Ishikawa (cell line): ENCODE measurements at regions not wholly inside any gene's neighbourhood (a gene's known extent, or its start where the extent isn't known, plus 50 kb on each side); places are given as distances from the start of the nearest gene placed in this dataset.

Source experiments
- CEBPB ChIP-seq: IDR thresholded peaks from 2 replicates; pipeline ENCODE4 v1.6.1; 2012
- CREB1 ChIP-seq: IDR thresholded peaks from 2 replicates; pipeline ENCODE4 v1.6.1; 2012; ENCODE audit warnings: low read depth
- EGR1 ChIP-seq: IDR thresholded peaks from 2 replicates; pipeline ENCODE4 v1.6.1; 2012
- EP300 ChIP-seq: IDR thresholded peaks from 2 replicates; pipeline ENCODE4 v1.6.1; 2012; ENCODE audit warnings: borderline replicate concordance
- FOXM1 ChIP-seq: IDR thresholded peaks from 2 replicates; pipeline ENCODE4 v1.6.1; 2012; ENCODE audit warnings: low read depth, borderline replicate concordance
- NFIC ChIP-seq: IDR thresholded peaks from 2 replicates; pipeline ENCODE4 v1.6.1; 2012
- RAD21 ChIP-seq: IDR thresholded peaks from 2 replicates; pipeline ENCODE4 v1.6.1; 2012; ENCODE audit warnings: low read depth
- TAF1 ChIP-seq: IDR thresholded peaks from 2 replicates; pipeline ENCODE4 v1.6.1; 2012; ENCODE audit warnings: low read depth, mild to moderate bottlenecking
- TCF12 ChIP-seq: IDR thresholded peaks from 2 replicates; pipeline ENCODE4 v1.6.1; 2012; ENCODE audit warnings: low read depth
- TEAD4 ChIP-seq: IDR thresholded peaks from 2 replicates; pipeline ENCODE4 v1.6.1; 2012
- YY1 ChIP-seq: IDR thresholded peaks from 2 replicates; pipeline ENCODE4 v1.6.1; 2012; ENCODE audit warnings: low read depth
- ZBTB7A ChIP-seq: IDR thresholded peaks from 2 replicates; pipeline ENCODE4 v1.6.1; 2012; ENCODE audit warnings: low read depth
- TF ChIP-seq, protein P1 (sequence below): IDR thresholded peaks from 2 replicates; pipeline ENCODE4 v1.6.1; 2012; ENCODE audit warnings: low read depth, mild to moderate bottlenecking
- TF ChIP-seq, protein P2 (sequence below): IDR thresholded peaks from 2 replicates; pipeline ENCODE4 v1.6.1; 2012
- TF ChIP-seq, protein P3 (sequence below): IDR thresholded peaks from 2 replicates; pipeline ENCODE4 v1.6.1; 2012

DNA sequence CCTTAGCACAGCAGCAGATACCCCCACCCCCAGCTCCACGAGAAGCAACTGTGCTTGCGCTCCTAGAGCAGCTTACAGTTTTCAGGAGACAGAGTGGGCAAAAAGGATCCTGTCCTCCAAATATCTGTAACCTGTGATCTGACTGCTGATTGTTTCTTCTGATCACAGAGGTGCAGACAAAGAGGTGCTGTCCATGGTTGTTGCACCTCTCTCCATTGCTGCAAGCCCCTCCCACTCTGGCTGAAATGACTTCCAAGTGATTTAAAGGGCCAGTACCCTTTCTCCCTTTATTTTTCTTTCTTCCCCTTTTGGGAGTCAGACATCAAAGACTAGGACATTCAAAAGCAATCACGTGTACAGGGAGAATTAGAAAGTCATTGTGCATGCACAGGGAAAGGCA, 205.3 kb upstream of the GEMIN8 start:
- TF ChIP-seq, protein P1, sequence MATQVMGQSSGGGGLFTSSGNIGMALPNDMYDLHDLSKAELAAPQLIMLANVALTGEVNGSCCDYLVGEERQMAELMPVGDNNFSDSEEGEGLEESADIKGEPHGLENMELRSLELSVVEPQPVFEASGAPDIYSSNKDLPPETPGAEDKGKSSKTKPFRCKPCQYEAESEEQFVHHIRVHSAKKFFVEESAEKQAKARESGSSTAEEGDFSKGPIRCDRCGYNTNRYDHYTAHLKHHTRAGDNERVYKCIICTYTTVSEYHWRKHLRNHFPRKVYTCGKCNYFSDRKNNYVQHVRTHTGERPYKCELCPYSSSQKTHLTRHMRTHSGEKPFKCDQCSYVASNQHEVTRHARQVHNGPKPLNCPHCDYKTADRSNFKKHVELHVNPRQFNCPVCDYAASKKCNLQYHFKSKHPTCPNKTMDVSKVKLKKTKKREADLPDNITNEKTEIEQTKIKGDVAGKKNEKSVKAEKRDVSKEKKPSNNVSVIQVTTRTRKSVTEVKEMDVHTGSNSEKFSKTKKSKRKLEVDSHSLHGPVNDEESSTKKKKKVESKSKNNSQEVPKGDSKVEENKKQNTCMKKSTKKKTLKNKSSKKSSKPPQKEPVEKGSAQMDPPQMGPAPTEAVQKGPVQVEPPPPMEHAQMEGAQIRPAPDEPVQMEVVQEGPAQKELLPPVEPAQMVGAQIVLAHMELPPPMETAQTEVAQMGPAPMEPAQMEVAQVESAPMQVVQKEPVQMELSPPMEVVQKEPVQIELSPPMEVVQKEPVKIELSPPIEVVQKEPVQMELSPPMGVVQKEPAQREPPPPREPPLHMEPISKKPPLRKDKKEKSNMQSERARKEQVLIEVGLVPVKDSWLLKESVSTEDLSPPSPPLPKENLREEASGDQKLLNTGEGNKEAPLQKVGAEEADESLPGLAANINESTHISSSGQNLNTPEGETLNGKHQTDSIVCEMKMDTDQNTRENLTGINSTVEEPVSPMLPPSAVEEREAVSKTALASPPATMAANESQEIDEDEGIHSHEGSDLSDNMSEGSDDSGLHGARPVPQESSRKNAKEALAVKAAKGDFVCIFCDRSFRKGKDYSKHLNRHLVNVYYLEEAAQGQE, result peak; percentile 83
- no peak for TF ChIP-seq CREB1

DNA sequence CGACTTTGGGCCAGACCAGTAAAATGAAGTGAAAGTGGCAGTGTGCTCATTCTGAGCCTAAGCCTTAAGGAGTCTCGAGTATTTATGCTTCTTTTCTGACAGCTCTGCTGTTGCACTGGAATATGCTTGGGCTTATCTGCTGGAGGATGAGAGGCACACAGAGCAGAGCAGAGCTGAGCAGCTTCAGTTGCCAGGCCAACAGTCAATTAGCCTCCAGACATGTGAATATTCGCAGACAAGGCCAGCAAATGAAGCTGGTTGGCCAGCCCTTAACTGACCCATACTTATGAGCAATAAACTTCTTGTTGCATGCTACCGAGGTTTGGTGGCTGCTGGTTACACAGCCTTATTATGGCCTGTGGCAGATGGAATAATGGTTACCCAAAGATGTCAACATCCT, 203.0 kb upstream of the GEMIN8 start:
- TF ChIP-seq, protein P2, sequence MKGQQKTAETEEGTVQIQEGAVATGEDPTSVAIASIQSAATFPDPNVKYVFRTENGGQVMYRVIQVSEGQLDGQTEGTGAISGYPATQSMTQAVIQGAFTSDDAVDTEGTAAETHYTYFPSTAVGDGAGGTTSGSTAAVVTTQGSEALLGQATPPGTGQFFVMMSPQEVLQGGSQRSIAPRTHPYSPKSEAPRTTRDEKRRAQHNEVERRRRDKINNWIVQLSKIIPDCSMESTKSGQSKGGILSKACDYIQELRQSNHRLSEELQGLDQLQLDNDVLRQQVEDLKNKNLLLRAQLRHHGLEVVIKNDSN, result no peak
- TF ChIP-seq TAF1 (no peak), EGR1 (no peak), NFIC (no peak), CEBPB (no peak)
- TF ChIP-seq, protein P3, sequence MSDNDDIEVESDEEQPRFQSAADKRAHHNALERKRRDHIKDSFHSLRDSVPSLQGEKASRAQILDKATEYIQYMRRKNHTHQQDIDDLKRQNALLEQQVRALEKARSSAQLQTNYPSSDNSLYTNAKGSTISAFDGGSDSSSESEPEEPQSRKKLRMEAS, result no peak

DNA sequence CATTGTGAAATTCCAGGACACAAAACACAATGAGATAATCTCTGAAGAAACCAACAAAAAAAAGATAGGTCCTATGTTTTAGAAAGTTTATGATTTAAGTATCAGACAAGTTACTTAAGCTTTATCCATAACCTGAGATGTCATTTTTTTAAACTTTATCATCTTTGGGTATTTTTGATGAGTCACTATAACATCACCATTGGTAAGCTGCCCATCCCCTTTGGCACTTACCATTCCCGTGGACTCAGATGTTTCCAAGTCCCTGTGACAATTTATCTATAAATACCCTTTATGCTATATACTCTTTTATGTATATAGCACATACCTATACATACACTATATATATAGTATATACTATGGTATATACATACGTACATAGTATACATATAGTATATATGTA, 198.9 kb upstream of the GEMIN8 start:
- no peak for TF ChIP-seq TCF12

DNA sequence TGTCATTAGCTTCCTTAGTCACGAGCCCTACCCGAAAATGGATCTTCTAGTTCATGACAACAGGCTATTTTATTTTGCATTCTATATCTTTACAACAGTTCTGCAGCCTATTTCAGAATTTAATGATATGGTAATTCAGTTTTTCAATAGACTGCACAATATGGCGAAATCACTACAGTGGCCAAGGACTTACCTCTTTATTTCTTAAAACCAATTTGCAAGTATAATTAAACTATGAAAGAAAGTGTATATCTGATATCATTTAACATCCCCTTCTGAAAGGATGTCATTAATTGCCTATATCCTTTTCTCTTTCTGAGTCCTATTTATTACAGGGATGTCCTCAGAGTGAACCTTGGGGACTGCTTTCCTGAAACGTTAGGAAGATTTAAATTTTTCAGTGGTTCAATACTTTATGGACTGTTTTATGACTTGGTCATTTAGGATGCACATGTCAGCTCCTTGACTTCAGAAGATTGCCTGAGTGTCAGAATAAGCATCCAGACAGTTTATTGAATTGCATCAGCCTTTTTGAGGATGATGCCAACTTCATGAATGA, 190.8 kb upstream of the GEMIN8 start:
- no peak for TF ChIP-seq CEBPB
- TF ChIP-seq, protein P1, result no peak
- no peak for TF ChIP-seq CREB1
- no peak for TF ChIP-seq FOXM1

DNA sequence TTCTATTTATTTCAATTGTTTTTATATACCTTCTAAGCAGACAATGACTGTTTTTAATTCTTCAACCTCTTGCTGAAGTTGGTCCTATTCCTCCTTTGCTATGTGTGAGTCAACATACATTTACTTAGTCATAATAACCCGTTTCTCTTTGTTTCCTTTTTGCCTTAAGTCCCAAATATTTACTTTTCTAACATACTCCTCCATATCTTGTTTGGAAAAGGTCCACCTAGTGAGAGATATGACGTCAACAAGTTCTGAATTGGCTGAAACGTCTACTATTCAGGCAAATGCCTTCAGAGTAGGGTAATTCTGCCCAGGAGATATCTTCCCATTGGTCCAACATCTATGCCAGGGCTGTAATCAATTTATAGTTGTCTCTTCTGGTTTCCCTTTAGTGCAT, 179.3 kb upstream of the GEMIN8 start:
- TF ChIP-seq, protein P2, result no peak
- TF ChIP-seq FOXM1 (no peak), EP300 (no peak), ZBTB7A (no peak), YY1 (no peak), CREB1 (no peak)

DNA sequence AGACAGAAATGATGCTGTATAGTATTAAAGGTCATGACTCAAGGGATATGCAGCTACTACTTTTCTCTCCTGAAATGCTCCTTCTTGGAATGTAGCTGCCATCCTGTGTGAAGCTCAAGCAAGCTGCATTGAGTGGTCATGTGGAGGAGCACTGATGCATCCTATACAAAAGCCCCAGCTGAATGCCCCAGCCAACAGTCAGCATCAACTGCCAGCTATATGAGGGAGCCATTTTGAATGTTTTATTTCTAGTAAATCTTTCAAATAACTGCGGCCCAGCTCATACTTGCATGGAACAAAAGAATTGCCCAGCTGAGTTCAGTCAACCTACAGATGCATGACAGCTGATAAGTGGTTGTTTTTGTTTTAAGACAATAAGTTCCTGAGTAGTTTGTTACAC, 165.0 kb upstream of the GEMIN8 start:
- TF ChIP-seq TAF1 (no peak), NFIC (no peak), CREB1 (no peak), TEAD4 (no peak), RAD21 (no peak), ZBTB7A (no peak), FOXM1 (no peak), YY1 (no peak)
- TF ChIP-seq, protein P1, result no peak
- TF ChIP-seq, protein P3, result no peak
